H1 (cell line): ENCODE measurements at regions not wholly inside any gene's neighbourhood (a gene's known extent, or its start where the extent isn't known, plus 50 kb on each side); places are given as distances from the start of the nearest gene placed in this dataset.

Source experiments
- CTCF ChIA-PET: fragments of 300-600 bp; sonication (Branson Sonifier 250); formaldehyde crosslinking; loops from one replicate; lab custom pipeline; 2021; ENCODE audit not compliant: partially characterized antibody; lab: Charles Lee
- POLR2A ChIA-PET: fragments of 300-600 bp; sonication (Branson Sonifier 250); formaldehyde crosslinking; loops from one replicate; lab custom pipeline; 2021; ENCODE audit warnings: inconsistent platforms; ENCODE audit not compliant: partially characterized antibody; lab: Charles Lee
- DNase-seq, 2 experiments: peaks; one replicate each; pipeline versions ENCODE4 v3.0.0 to v3.0.0-alpha.2; 2010 to 2022; ENCODE audit warnings: low spot score in 2 of 2, low read depth in 1 of 2, mixed read lengths in 1 of 2
- FAIRE-seq: peaks from 2 replicates; lab custom pipeline; 2011; peaks lifted over from hg19 to GRCh38; lab: Jason Lieb, UNC
- H2AFZ ChIP-seq: 2 replicates; pipeline ENCODE4 v1.8.1; 2012; ENCODE audit warnings: low read length, inconsistent platforms
- H2AK5ac ChIP-seq: 2 replicates; pipeline ENCODE4 v1.6.1; 2013; ENCODE audit warnings: low read depth, low read length
- H2BK120ac ChIP-seq: replicated peaks from 2 replicates; pipeline ENCODE3; 2013; ENCODE audit warnings: low read depth, low read length, inconsistent platforms
- H2BK12ac ChIP-seq: 2 replicates; pipeline ENCODE4 v1.6.1; 2013; ENCODE audit warnings: low read depth, low read length
- H2BK15ac ChIP-seq: 2 replicates; pipeline ENCODE4 v1.6.1; 2013; ENCODE audit warnings: low read length
- H2BK20ac ChIP-seq: 2 replicates; pipeline ENCODE4 v1.6.1; 2013; ENCODE audit warnings: low read length
- H2BK5ac ChIP-seq: 2 replicates; pipeline ENCODE4 v1.6.1; 2013; ENCODE audit warnings: low read depth, low read length
- H3K14ac ChIP-seq: 2 replicates; pipeline ENCODE4 v1.6.1; 2013; ENCODE audit warnings: inconsistent platforms; ENCODE audit not compliant: insufficient read length
- H3K18ac ChIP-seq: 2 replicates; pipeline ENCODE4 v1.6.1; 2013; ENCODE audit warnings: low read length; ENCODE audit errors: extremely low read depth
- H3K23ac ChIP-seq: 2 replicates; pipeline ENCODE4 v1.6.1; 2013; ENCODE audit warnings: inconsistent platforms; ENCODE audit not compliant: insufficient read length
- H3K23me2 ChIP-seq: 2 replicates; pipeline ENCODE4 v1.6.1; 2013; ENCODE audit warnings: low read depth, low read length
- H3K27ac ChIP-seq: 2 replicates; pipeline ENCODE4 v1.6.1; 2011; ENCODE audit warnings: low read depth, low read length, inconsistent platforms
- H3K27me3 ChIP-seq, 4 experiments: replicated peaks in 1 of 4; 1 replicate in 1 of 4; 2 replicates in 3 of 4; pipeline versions ENCODE4 v1.6.1 to v1.8.1; 2011 to 2013; ENCODE audit warnings: low read length in 3 of 4, mild to moderate bottlenecking in 3 of 4, inconsistent platforms in 2 of 4, mixed read lengths in 2 of 4, moderate library complexity in 1 of 4; ENCODE audit not compliant: control insufficient read depth in 3 of 4, insufficient read depth in 3 of 4; ENCODE audit errors: extremely low read depth in 1 of 4
- H3K36me3 ChIP-seq, 4 experiments: 2 replicates each; pipeline versions ENCODE4 v1.6.1 to v1.8.1; 2011 to 2013; ENCODE audit warnings: mild to moderate bottlenecking in 4 of 4, low read length in 3 of 4, moderate library complexity in 2 of 4, control low read depth in 1 of 4, inconsistent platforms in 1 of 4; ENCODE audit not compliant: insufficient read depth in 4 of 4, control insufficient read depth in 2 of 4
- H3K4ac ChIP-seq: replicated peaks from 2 replicates; pipeline ENCODE3; 2013; ENCODE audit warnings: low read length, low read depth, mixed read lengths, inconsistent platforms; ENCODE audit not compliant: insufficient read length
- H3K4me1 ChIP-seq, 4 experiments: replicated peaks in 1 of 4; 1 replicate in 1 of 4; 2 replicates in 3 of 4; pipeline versions ENCODE4 v1.6.1 to v1.8.1; 2011 to 2013; ENCODE audit warnings: low read length in 3 of 4, inconsistent platforms in 2 of 4, mixed read lengths in 1 of 4; ENCODE audit not compliant: insufficient read depth in 4 of 4, control insufficient read depth in 3 of 4
- H3K4me2 ChIP-seq, 2 experiments: 2 replicates each; pipeline versions ENCODE4 v1.6.1 to v1.8.1; 2011 to 2013; ENCODE audit warnings: low read depth in 2 of 2, low read length in 2 of 2, control low read depth in 1 of 2, inconsistent platforms in 1 of 2, mild to moderate bottlenecking in 1 of 2; ENCODE audit not compliant: insufficient read depth in 1 of 2
- H3K4me3 ChIP-seq, 4 experiments: fragments of 200-600, 300-600 bp in 1 of 4; sonication (generic), shearing (Covaris generic), sonication (Bioruptor Twin) in 1 of 4; 2 replicates each; pipeline versions ENCODE4 v1.5.1 to v1.8.1; 2011 to 2016; ENCODE audit warnings: low read length in 4 of 4, low read depth in 3 of 4, control low read depth in 2 of 4, inconsistent platforms in 2 of 4, mild to moderate bottlenecking in 2 of 4, mixed read lengths in 1 of 4, moderate library complexity in 1 of 4; ENCODE audit not compliant: insufficient read depth in 2 of 4; ENCODE audit errors: extremely low read depth in 1 of 4
- H3K56ac ChIP-seq: replicated peaks from 2 replicates; pipeline ENCODE3; 2013; ENCODE audit warnings: low read depth, mild to moderate bottlenecking, mixed read lengths, low read length, inconsistent platforms; ENCODE audit not compliant: insufficient read length
- H3K79me1 ChIP-seq: 2 replicates; pipeline ENCODE4 v1.6.1; 2013; ENCODE audit warnings: low read depth, low read length, control low read depth
- H3K79me2 ChIP-seq, 2 experiments: 2 replicates each; pipeline versions ENCODE4 v1.6.1 to v1.8.1; 2012 to 2013; ENCODE audit warnings: low read length in 2 of 2, mild to moderate bottlenecking in 2 of 2, inconsistent platforms in 1 of 2; ENCODE audit not compliant: insufficient read depth in 2 of 2, control insufficient read depth in 1 of 2
- H3K9ac ChIP-seq, 4 experiments: replicated peaks in 1 of 4; 1 replicate in 1 of 4; 2 replicates in 3 of 4; pipeline versions ENCODE4 v1.6.1 to v1.8.1; 2011 to 2013; ENCODE audit warnings: low read depth in 3 of 4, low read length in 3 of 4, control low read depth in 2 of 4, mild to moderate bottlenecking in 2 of 4, moderate library complexity in 2 of 4, inconsistent platforms in 1 of 4; ENCODE audit errors: extremely low read depth in 1 of 4
- H3K9me3 ChIP-seq, 2 experiments: 2 replicates each; pipeline versions ENCODE4 v1.6.1 to v1.8.1; 2012 to 2013; ENCODE audit warnings: mild to moderate bottlenecking in 2 of 2, moderate library complexity in 2 of 2, control low read depth in 1 of 2, inconsistent platforms in 1 of 2, low read depth in 1 of 2, low read length in 1 of 2, mixed read lengths in 1 of 2; ENCODE audit not compliant: insufficient read depth in 2 of 2
- H4K20me1 ChIP-seq, 2 experiments: replicated peaks in 1 of 2; 2 replicates each; pipeline versions ENCODE3 to v1.8.1; 2011 to 2013; ENCODE audit warnings: inconsistent platforms in 2 of 2, low read length in 2 of 2, mild to moderate bottlenecking in 1 of 2; ENCODE audit not compliant: insufficient read depth in 2 of 2, control insufficient read depth in 1 of 2
- H4K5ac ChIP-seq: 2 replicates; pipeline ENCODE4 v1.6.1; 2013; ENCODE audit warnings: low read length, low read depth, mixed read lengths, inconsistent platforms; ENCODE audit not compliant: insufficient read length
- H4K8ac ChIP-seq: 2 replicates; pipeline ENCODE4 v1.8.0; 2013; ENCODE audit warnings: mild to moderate bottlenecking, moderate library complexity, low read length, inconsistent platforms; ENCODE audit not compliant: insufficient read depth; ENCODE audit errors: extremely low read depth
- H4K91ac ChIP-seq: replicated peaks from 2 replicates; pipeline ENCODE3; 2013; ENCODE audit warnings: low read length, mixed read lengths, inconsistent platforms; ENCODE audit not compliant: insufficient read length
- CHD2 ChIP-seq: IDR thresholded peaks from 2 replicates; pipeline ENCODE4 v1.6.1; 2012; ENCODE audit warnings: low read length, improper control_type of control experiment
- CTBP2 ChIP-seq: IDR thresholded peaks from 2 replicates; pipeline ENCODE4 v1.7.0; 2011; ENCODE audit warnings: borderline replicate concordance, mild to moderate bottlenecking, moderate library complexity, mixed read lengths, low read length; ENCODE audit not compliant: insufficient read depth, insufficient read length
- SP1 ChIP-seq: IDR thresholded peaks from 2 replicates; pipeline ENCODE4 v1.6.1; 2011; ENCODE audit warnings: low read depth, low read length
- WGBS, 2 experiments: shearing (Covaris generic) in 1 of 2; methylation state at CpG; one replicate each; pipeline versions ENCODE4 v1.1.6 to v1.1.7; 2013 to 2015; ENCODE audit warnings: low lambda C conversion rate in 2 of 2, mixed read lengths in 2 of 2, inconsistent platforms in 1 of 2, low coverage in 1 of 2, missing lambda C conversion rate in 1 of 2; ENCODE audit not compliant: insufficient replicate concordance in 2 of 2, insufficient coverage in 1 of 2, insufficient read length in 1 of 2; ENCODE audit errors: extremely low coverage in 1 of 2, missing lambda C conversion rate in 1 of 2; 5-methylcytosine and 5-hydroxymethylcytosine counted together

DNA sequence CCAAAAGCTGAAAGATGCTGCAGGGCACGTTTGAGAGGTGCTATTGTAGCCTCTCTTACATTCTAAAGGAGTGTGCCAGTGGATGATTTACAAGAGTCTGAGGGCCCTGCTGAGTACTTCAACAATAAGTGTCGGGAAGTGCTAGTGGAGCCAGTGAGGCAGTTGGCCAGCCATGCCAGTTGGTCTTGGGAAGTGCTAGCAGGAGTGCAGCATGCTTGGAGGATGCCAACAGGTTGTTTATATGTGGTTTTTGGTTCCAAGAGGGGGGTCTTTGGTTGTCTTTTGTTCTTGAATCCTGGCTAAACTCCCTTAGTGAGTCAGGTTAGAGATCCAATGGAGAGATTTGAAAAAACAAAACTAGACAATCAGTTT lies 335.3 kb downstream of the PABPC4L start:
- Histone ChIP-seq H3K4ac (no peak overlapping the region), H3K79me2 (no peaks in the 10 kb centered on the region), H3K4me3 (no peak overlapping the region), H3K27me3 (no peaks in the 10 kb centered on the region), H2AK5ac (no peak overlapping the region), H3K36me3 (no peaks in the 10 kb centered on the region), H3K27ac (no peak overlapping the region), H2BK5ac (no peak overlapping the region), H3K9me3 (no peaks in the 10 kb centered on the region), H2BK120ac (no peak overlapping the region), H2BK20ac (no peak overlapping the region), H3K23ac (no peak overlapping the region), H3K23me2 (no peaks in the 10 kb centered on the region), H3K4me2 (no peak overlapping the region), H3K79me1 (no peaks in the 10 kb centered on the region), H3K18ac (no peak overlapping the region), H2BK12ac (no peak overlapping the region), H4K8ac (no peak overlapping the region), H3K14ac (no peak overlapping the region), H2AFZ (no peak overlapping the region), H2BK15ac (no peak overlapping the region), H4K5ac (no peak overlapping the region), H4K91ac (no peak overlapping the region), H4K20me1 (no peaks in the 10 kb centered on the region), H3K4me1 (no peaks in the 10 kb centered on the region), H3K56ac (no peak overlapping the region), H3K9ac (no peak overlapping the region)
- DNase-seq (no peak), FAIRE-seq (no peak)
- CTCF ChIA-PET = interaction anchor here (1.1 to 1.6 kb wide), 2 partner anchors 28 to 720 kb away, joined by 3 to 4 read pairs; no protein-coding TSS in a partner anchor
- POLR2A ChIA-PET = no interaction called here
- WGBS, 2 experiments = 81% methylated on average over 2 of the region's 2 CpGs; no CpG with 5 or more reads in 1 of the 2 experiments
- TF ChIP-seq CHD2 (no peak), CTBP2 (no peak), SP1 (no peak)
